ENCODE measurements at regions not wholly inside any gene's neighbourhood (a gene's known extent, or its start where the extent isn't known, plus 50 kb on each side); places are given as distances from the start of the nearest gene placed in this dataset.

GRCh38 chr15:69524296-69524695 lies 71.7 kb downstream of the RPLP1 start:
- peaks cover 4% of the 10 kb centered on the region for H3K4me1 Mint-ChIP-seq (ENCODE audit: low read depth)
- DNase-seq, result no peak
- peaks cover 3% of the 10 kb centered on the region for H3K27me3 Mint-ChIP-seq
- H3K27ac Mint-ChIP-seq, result no peak overlapping the region
- H3K4me3 Mint-ChIP-seq, result no peak overlapping the region
- H3K9me3 Mint-ChIP-seq, result no peaks in the 10 kb centered on the region
- no peaks in the 10 kb centered on the region for H3K36me3 Mint-ChIP-seq (ENCODE audit: low read depth)

GRCh38 chr15:69524814-69525213 lies 72.2 kb downstream of the RPLP1 start:
- no peak overlapping the region for H3K4me3 Mint-ChIP-seq
- H3K27ac Mint-ChIP-seq, result no peak overlapping the region
- no peaks in the 10 kb centered on the region for H3K36me3 Mint-ChIP-seq (ENCODE audit: low read depth)
- no peak for DNase-seq
- H3K9me3 Mint-ChIP-seq, result no peaks in the 10 kb centered on the region
- peaks cover 4% of the 10 kb centered on the region for H3K4me1 Mint-ChIP-seq (ENCODE audit: low read depth)
- H3K27me3 Mint-ChIP-seq, result peaks cover 3% of the 10 kb centered on the region

- Mint-ChIP-seq H3K4me1 (ENCODE audit: low read depth) (peaks cover 4% of the 10 kb centered on the region), H3K4me3 (no peak overlapping the region), H3K27ac (no peak overlapping the region), H3K9me3 (no peaks in the 10 kb centered on the region), H3K36me3 (ENCODE audit: low read depth) (no peaks in the 10 kb centered on the region), H3K27me3 (no peaks in the 10 kb centered on the region)
- DNase-seq, result no peak
Measured at GRCh38 chr15:69525543-69525942, 72.9 kb downstream of the RPLP1 start.

GRCh38 chr15:69526081-69527061 lies 73.8 kb downstream of the RPLP1 start:
- Mint-ChIP-seq H3K4me1 (ENCODE audit: low read depth) (peaks cover 4% of the 10 kb centered on the region), H3K4me3 (no peak overlapping the region), H3K9me3 (no peaks in the 10 kb centered on the region), H3K36me3 (ENCODE audit: low read depth) (no peaks in the 10 kb centered on the region), H3K27ac (no peak overlapping the region), H3K27me3 (no peaks in the 10 kb centered on the region)
- no peak for DNase-seq

GRCh38 chr15:69529141-69529540 lies 76.5 kb downstream of the RPLP1 start:
- DNase-seq, result no peak
- Mint-ChIP-seq H3K36me3 (ENCODE audit: low read depth) (no peaks in the 10 kb centered on the region), H3K27ac (no peak overlapping the region), H3K4me3 (no peak overlapping the region), H3K9me3 (no peaks in the 10 kb centered on the region), H3K27me3 (peaks cover 7% of the 10 kb centered on the region), H3K4me1 (ENCODE audit: low read depth) (no peaks in the 10 kb centered on the region)

- Mint-ChIP-seq H3K27me3 (peaks cover 8% of the 10 kb centered on the region), H3K36me3 (ENCODE audit: low read depth) (no peaks in the 10 kb centered on the region), H3K4me3 (no peak overlapping the region), H3K9me3 (no peaks in the 10 kb centered on the region), H3K4me1 (ENCODE audit: low read depth) (no peaks in the 10 kb centered on the region), H3K27ac (no peak overlapping the region)
- DNase-seq, result no peak
Measured at GRCh38 chr15:69529961-69530633, 77.5 kb downstream of the RPLP1 start.

GRCh38 chr15:69530991-69531664 lies 78.5 kb downstream of the RPLP1 start:
- Mint-ChIP-seq H3K36me3 (ENCODE audit: low read depth) (no peaks in the 10 kb centered on the region), H3K27me3 (peaks cover 11% of the 10 kb centered on the region), H3K9me3 (no peaks in the 10 kb centered on the region), H3K4me1 (ENCODE audit: low read depth) (no peaks in the 10 kb centered on the region), H3K27ac (no peak overlapping the region), H3K4me3 (no peak overlapping the region)
- no peak for DNase-seq

GRCh38 chr15:69531665-69532027 lies 79.0 kb downstream of the RPLP1 start:
- H3K9me3 Mint-ChIP-seq, result no peaks in the 10 kb centered on the region
- DNase-seq, result no peak
- H3K27ac Mint-ChIP-seq, result no peak overlapping the region
- no peaks in the 10 kb centered on the region for H3K36me3 Mint-ChIP-seq (ENCODE audit: low read depth)
- no peak overlapping the region for H3K4me3 Mint-ChIP-seq
- no peaks in the 10 kb centered on the region for H3K4me1 Mint-ChIP-seq (ENCODE audit: low read depth)
- H3K27me3 Mint-ChIP-seq, result peaks cover 11% of the 10 kb centered on the region

GRCh38 chr15:69532066-69532465 lies 79.4 kb downstream of the RPLP1 start:
- Mint-ChIP-seq H3K27me3 (peaks cover 11% of the 10 kb centered on the region), H3K36me3 (ENCODE audit: low read depth) (no peaks in the 10 kb centered on the region), H3K4me3 (no peak overlapping the region), H3K9me3 (no peaks in the 10 kb centered on the region), H3K27ac (no peak overlapping the region), H3K4me1 (ENCODE audit: low read depth) (no peaks in the 10 kb centered on the region)
- no peak for DNase-seq

- Mint-ChIP-seq H3K9me3 (no peaks in the 10 kb centered on the region), H3K36me3 (ENCODE audit: low read depth) (no peaks in the 10 kb centered on the region), H3K27ac (no peak overlapping the region), H3K27me3 (peaks cover 11% of the 10 kb centered on the region), H3K4me1 (ENCODE audit: low read depth) (no peaks in the 10 kb centered on the region), H3K4me3 (no peak overlapping the region)
- DNase-seq, result no peak
Measured at GRCh38 chr15:69532856-69533255, 80.2 kb downstream of the RPLP1 start.

- no peak overlapping the region for H3K4me3 Mint-ChIP-seq
- peaks cover 11% of the 10 kb centered on the region for H3K27me3 Mint-ChIP-seq
- H3K4me1 Mint-ChIP-seq (ENCODE audit: low read depth), result no peaks in the 10 kb centered on the region
- DNase-seq, result no peak
- no peak overlapping the region for H3K27ac Mint-ChIP-seq
- no peaks in the 10 kb centered on the region for H3K36me3 Mint-ChIP-seq (ENCODE audit: low read depth)
- no peaks in the 10 kb centered on the region for H3K9me3 Mint-ChIP-seq
Measured at GRCh38 chr15:69533522-69533921, 80.9 kb downstream of the RPLP1 start.

- no peak overlapping the region for H3K27ac Mint-ChIP-seq
- H3K4me3 Mint-ChIP-seq, result no peak overlapping the region
- H3K9me3 Mint-ChIP-seq, result no peaks in the 10 kb centered on the region
- no peaks in the 10 kb centered on the region for H3K36me3 Mint-ChIP-seq (ENCODE audit: low read depth)
- DNase-seq, result no peak
- H3K4me1 Mint-ChIP-seq (ENCODE audit: low read depth), result no peaks in the 10 kb centered on the region
- peaks cover 11% of the 10 kb centered on the region for H3K27me3 Mint-ChIP-seq
Measured at GRCh38 chr15:69535101-69535638, 82.6 kb downstream of the RPLP1 start.

- Mint-ChIP-seq H3K36me3 (ENCODE audit: low read depth) (no peaks in the 10 kb centered on the region), H3K9me3 (no peaks in the 10 kb centered on the region), H3K27me3 (peaks cover 11% of the 10 kb centered on the region), H3K27ac (no peak overlapping the region), H3K4me3 (no peak overlapping the region), H3K4me1 (ENCODE audit: low read depth) (no peaks in the 10 kb centered on the region)
- DNase-seq, result no peak
Measured at GRCh38 chr15:69535998-69536397, 83.4 kb downstream of the RPLP1 start.

- Mint-ChIP-seq H3K27ac (no peak overlapping the region), H3K9me3 (no peaks in the 10 kb centered on the region), H3K27me3 (peaks cover 11% of the 10 kb centered on the region), H3K4me1 (ENCODE audit: low read depth) (no peaks in the 10 kb centered on the region), H3K4me3 (no peak overlapping the region), H3K36me3 (ENCODE audit: low read depth) (no peaks in the 10 kb centered on the region)
- no peak for DNase-seq
Measured at GRCh38 chr15:69536726-69537512, 84.3 kb downstream of the RPLP1 start.
